HCT116 (cell line): ENCODE measurements at regions not wholly inside any gene's neighbourhood (a gene's known extent, or its start where the extent isn't known, plus 50 kb on each side); places are given as distances from the start of the nearest gene placed in this dataset.

Experiments used
- ATAC-seq: fragments of 200-7000 bp; cut with Tn5 transposase; 2 replicates; pipeline ENCODE4 v1.9.1; 2020; ENCODE audit warnings: mild to moderate bottlenecking, moderate library complexity
- BruUV-seq: library from RNA; stranded (reverse); fragments of 400-500 nt; replicated peaks from 2 replicates; lab custom pipeline; 2021; lab: Mats Ljungman, UMichigan
- CTCF ChIA-PET: fragments of 300-600 bp; sonication (Branson Sonifier 250); formaldehyde crosslinking; loops from one replicate; lab custom pipeline; 2021; ENCODE audit warnings: antibody characterized with exemption; lab: Charles Lee
- POLR2A ChIA-PET: fragments of 300-600, 350-600 bp; sonication (Branson Sonifier 250); formaldehyde crosslinking; loops from one replicate; lab custom pipeline; 2021; ENCODE audit warnings: antibody characterized with exemption; lab: Charles Lee
- RAD21 ChIA-PET, 2 experiments: fragments of 300-600 bp; sonication (Branson Sonifier 250); formaldehyde crosslinking; loops; one replicate each; lab custom pipeline; 2023; ENCODE audit warnings: low total read pairs in 2 of 2; ENCODE audit not compliant: uncharacterized antibody in 2 of 2, unreplicated experiment in 2 of 2, low non-redundant PET in 1 of 2; lab: Charles Lee
- DNase-seq: peaks from one replicate; pipeline ENCODE4 v3.0.0-alpha.2; 2010; ENCODE audit warnings: low read depth, low spot score
- H2AFZ ChIP-seq: fragments of 200-600 bp; shearing (Covaris generic), sonication (generic); 2 replicates; pipeline ENCODE4 v1.6.1; 2017; ENCODE audit warnings: low read depth, mixed run types, mixed read lengths, antibody characterized with exemption, low read length; ENCODE audit not compliant: poor library complexity, severe bottlenecking
- H3K27ac ChIP-seq: 2 replicates; pipeline ENCODE4 v1.5.1; 2012; ENCODE audit warnings: low read depth, low read length
- H3K27me3 ChIP-seq: fragments of 200-600 bp; sonication (generic); 2 replicates; pipeline ENCODE4 v1.6.1; 2016; ENCODE audit warnings: mixed run types, low read length, mixed read lengths; ENCODE audit not compliant: insufficient read depth
- H3K36me3 ChIP-seq, 2 experiments: fragments of 200-500 bp in 1 of 2; fragments of 200-600 bp in 1 of 2; sonication (Bioruptor generic) in 1 of 2; sonication (generic) in 1 of 2; 2 replicates each; pipeline versions ENCODE4 v1.5.1 to v1.6.1; 2014 to 2016; ENCODE audit warnings: low read length in 2 of 2, inconsistent platforms in 1 of 2, mixed read lengths in 1 of 2, mixed run types in 1 of 2; ENCODE audit not compliant: insufficient read depth in 2 of 2, control insufficient read depth in 1 of 2
- H3K4me1 ChIP-seq, 2 experiments: fragments of 200-600 bp in 1 of 2; sonication (generic) in 1 of 2; 2 replicates each; pipeline versions ENCODE4 v1.5.1 to v1.6.1; 2012 to 2017; ENCODE audit warnings: low read length in 2 of 2, inconsistent platforms in 1 of 2, mild to moderate bottlenecking in 1 of 2, mixed read lengths in 1 of 2, mixed run types in 1 of 2, moderate library complexity in 1 of 2; ENCODE audit not compliant: insufficient read depth in 2 of 2, control insufficient read depth in 1 of 2
- H3K4me2 ChIP-seq: fragments of 200-600 bp; sonication (generic); 2 replicates; pipeline ENCODE4 v1.6.1; 2017; ENCODE audit warnings: mixed run types, low read length, mixed read lengths
- H3K4me3 ChIP-seq, 2 experiments: fragments of 200-600 bp in 1 of 2; sonication (generic) in 1 of 2; replicated peaks in 1 of 2; 2 replicates each; pipeline ENCODE4 v1.5.1; 2011 to 2016; ENCODE audit warnings: low read length in 2 of 2, control low read depth in 1 of 2, low read depth in 1 of 2, mild to moderate bottlenecking in 1 of 2, mixed read lengths in 1 of 2, mixed run types in 1 of 2
- H3K79me2 ChIP-seq: fragments of 200-600 bp; sonication (generic); 2 replicates; pipeline ENCODE4 v1.6.1; 2017; ENCODE audit warnings: mild to moderate bottlenecking, mixed run types, low read length, moderate library complexity, mixed read lengths; ENCODE audit not compliant: insufficient read depth
- H3K9ac ChIP-seq: fragments of 200-600 bp; sonication (generic); 2 replicates; pipeline ENCODE4 v1.6.1; 2016; ENCODE audit warnings: low read length, mixed read lengths
- H3K9me2 ChIP-seq: fragments of 200-600 bp; sonication (generic), shearing (Covaris generic); 2 replicates; pipeline ENCODE4 v1.6.1; 2017; ENCODE audit warnings: mixed run types, mild to moderate bottlenecking, moderate library complexity; ENCODE audit not compliant: insufficient read depth
- H3K9me3 ChIP-seq, 2 experiments: fragments of 200-500 bp in 1 of 2; fragments of 200-600 bp in 1 of 2; sonication (Bioruptor generic) in 1 of 2; sonication (generic) in 1 of 2; 2 replicates each; pipeline ENCODE4 v1.6.1; 2014 to 2017; ENCODE audit warnings: low read length in 2 of 2, mixed read lengths in 2 of 2, inconsistent platforms in 1 of 2, low read depth in 1 of 2, mild to moderate bottlenecking in 1 of 2, mixed run types in 1 of 2, moderate library complexity in 1 of 2; ENCODE audit not compliant: control insufficient read depth in 1 of 2, insufficient read depth in 1 of 2
- H4K20me1 ChIP-seq: fragments of 200-600 bp; sonication (generic), shearing (Covaris generic); 2 replicates; pipeline ENCODE4 v1.6.1; 2017; ENCODE audit warnings: mixed run types, mild to moderate bottlenecking, moderate library complexity; ENCODE audit not compliant: insufficient read depth
- CBX3 ChIP-seq: IDR thresholded peaks from 2 replicates; pipeline ENCODE4 v1.6.1; 2012; ENCODE audit warnings: low read depth
- EGR1 ChIP-seq: IDR thresholded peaks from 2 replicates; pipeline ENCODE4 v1.6.1; 2012; ENCODE audit warnings: low read depth
- JUND ChIP-seq: IDR thresholded peaks from 2 replicates; pipeline ENCODE4 v1.6.1; 2012
- MAX ChIP-seq: IDR thresholded peaks from 2 replicates; pipeline ENCODE4 v1.6.1; 2012
- POLR2A ChIP-seq: IDR thresholded peaks from 2 replicates; pipeline ENCODE4 v1.7.0; 2011; ENCODE audit warnings: borderline replicate concordance; ENCODE audit not compliant: insufficient read depth, insufficient read length; ENCODE audit errors: extremely low read depth
- POLR2AphosphoS5 ChIP-seq: IDR thresholded peaks from 2 replicates; pipeline ENCODE4 v1.6.1; 2011; ENCODE audit warnings: mild to moderate bottlenecking, low read depth, low read length, moderate library complexity
- RAD21 ChIP-seq: IDR thresholded peaks from 2 replicates; pipeline ENCODE4 v1.6.1; 2012; ENCODE audit warnings: low read depth, mild to moderate bottlenecking
- SIN3A ChIP-seq: IDR thresholded peaks from 2 replicates; pipeline ENCODE4 v1.6.1; 2012; ENCODE audit warnings: low read depth
- intact Hi-C: fragments of 100-400 bp; cut with micrococcal nuclease; formaldehyde crosslinking; loops from 2 replicates; pipeline ENCODE4 v1.10.0; 2022

- ChIA-PET RAD21 (no interaction called here), POLR2A (no interaction called here), CTCF (no interaction called here)
- intact Hi-C loops: no loop called here
- ATAC-seq (no peak), DNase-seq (no peak)
- H3K36me3 ChIP-seq: no peaks in the 10 kb centered on the region
- H3K9ac ChIP-seq: no peak overlapping the region
- no peaks in the 10 kb centered on the region for H3K9me3 ChIP-seq
- no peak overlapping the region for H2AFZ ChIP-seq
- H3K27me3 ChIP-seq: no peaks in the 10 kb centered on the region
- no peaks in the 10 kb centered on the region for H4K20me1 ChIP-seq
- H3K4me1 ChIP-seq: no peaks in the 10 kb centered on the region
- H3K79me2 ChIP-seq: no peaks in the 10 kb centered on the region
- no TSS peak for BruUV-seq
- no peak overlapping the region for H3K27ac ChIP-seq
- no peaks in the 10 kb centered on the region for H3K9me2 ChIP-seq
- no peak overlapping the region for H3K4me3 ChIP-seq
- TF ChIP-seq SIN3A (no peak), EGR1 (no peak), RAD21 (no peak), POLR2A (no peak), JUND (no peak), CBX3 (no peak), MAX (no peak), POLR2AphosphoS5 (no peak)
- TF ChIP-seq, all 23 proteins: peak for 0
- no peak overlapping the region for H3K4me2 ChIP-seq
These were observed 133.1 kb upstream of the KCNJ3 start for GRCh38 chr2:154565433-154565832.

GRCh38 chr2:154568413-154568812 lies 130.1 kb upstream of the KCNJ3 start:
- no peaks in the 10 kb centered on the region for H3K79me2 ChIP-seq
- H2AFZ ChIP-seq: no peak overlapping the region
- ATAC-seq (no peak), DNase-seq (no peak)
- no peak overlapping the region for H3K4me3 ChIP-seq
- ChIA-PET POLR2A (no interaction called here), CTCF (no interaction called here)
- no peaks in the 10 kb centered on the region for H3K36me3 ChIP-seq
- no peak overlapping the region for H3K4me2 ChIP-seq
- H3K27ac ChIP-seq: no peak overlapping the region
- H3K9ac ChIP-seq: no peak overlapping the region
- no peaks in the 10 kb centered on the region for H3K27me3 ChIP-seq
- no peaks in the 10 kb centered on the region for H3K9me2 ChIP-seq
- no peak for TF ChIP-seq JUND
- TF ChIP-seq SIN3A: no peak
- TF ChIP-seq EGR1: no peak
- TF ChIP-seq, all 23 proteins: peak for 0
- H3K9me3 ChIP-seq: no peaks in the 10 kb centered on the region
- no TSS peak for BruUV-seq
- RAD21 ChIA-PET: no interaction called here
- intact Hi-C loops: no loop called here
- no peaks in the 10 kb centered on the region for H4K20me1 ChIP-seq
- no peaks in the 10 kb centered on the region for H3K4me1 ChIP-seq
